ENCODE measurements at regions not wholly inside any gene's neighbourhood (a gene's known extent, or its start where the extent isn't known, plus 50 kb on each side); places are given as distances from the start of the nearest gene placed in this dataset.
A peak's percentile ranks its signal among the peaks of the same experiment; 100 is the strongest.

DNA sequence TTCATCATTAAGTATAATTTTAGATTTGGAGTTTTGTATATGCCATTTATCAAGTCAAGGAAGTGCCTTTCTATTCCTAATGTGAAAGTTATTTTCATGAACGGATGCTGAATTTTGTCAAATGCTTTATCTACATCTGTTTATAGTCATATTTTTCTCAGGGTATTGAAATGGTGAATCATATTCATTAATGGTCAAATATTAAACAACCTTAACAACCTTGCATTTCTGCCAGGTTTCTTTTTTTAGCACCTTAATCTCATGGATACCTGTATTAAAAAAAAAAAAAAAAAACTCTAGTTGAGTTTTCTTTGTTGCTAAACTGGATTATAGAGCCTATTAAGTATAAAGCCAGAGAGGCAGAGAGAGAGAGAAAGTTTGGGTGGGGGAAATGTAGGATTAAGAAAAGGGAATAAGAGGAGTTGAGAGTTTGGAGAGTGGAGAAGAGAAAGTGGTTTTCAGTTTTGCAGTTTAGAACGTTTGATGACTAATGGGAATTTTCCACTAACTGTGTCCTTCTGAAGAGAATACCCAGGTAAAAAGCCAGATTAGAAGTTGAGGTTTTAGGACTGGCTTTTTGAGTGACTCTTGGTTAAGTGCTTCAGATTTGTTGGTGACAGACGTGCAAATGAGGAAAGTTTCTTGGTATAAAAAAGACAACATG is 305.0 kb downstream of the HLX start:
- DNase-seq (ENCODE audit: low read depth in 1 of 2, low spot score in 1 of 2), result no peak

DNA sequence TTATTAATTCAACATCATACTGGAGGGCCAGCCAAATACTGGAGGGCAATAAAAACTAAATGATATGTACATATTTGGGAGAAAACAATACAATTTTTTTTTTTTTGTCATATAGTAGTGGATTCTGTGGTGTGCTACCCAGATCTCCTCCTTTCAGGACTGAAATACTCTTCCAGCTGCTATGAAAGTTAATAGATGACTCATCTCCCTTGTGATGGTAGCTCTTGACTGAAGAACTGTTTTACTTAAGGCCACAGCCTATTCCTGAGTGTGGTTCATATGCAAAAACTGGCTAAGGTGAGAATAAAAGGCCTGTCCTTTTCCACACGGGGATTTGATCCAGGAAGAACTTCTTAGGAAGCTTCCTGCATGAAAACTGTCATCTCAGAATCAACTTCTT is 307.9 kb downstream of the HLX start:
- no peak for DNase-seq (ENCODE audit: low read depth in 1 of 2, low spot score in 1 of 2)

DNA sequence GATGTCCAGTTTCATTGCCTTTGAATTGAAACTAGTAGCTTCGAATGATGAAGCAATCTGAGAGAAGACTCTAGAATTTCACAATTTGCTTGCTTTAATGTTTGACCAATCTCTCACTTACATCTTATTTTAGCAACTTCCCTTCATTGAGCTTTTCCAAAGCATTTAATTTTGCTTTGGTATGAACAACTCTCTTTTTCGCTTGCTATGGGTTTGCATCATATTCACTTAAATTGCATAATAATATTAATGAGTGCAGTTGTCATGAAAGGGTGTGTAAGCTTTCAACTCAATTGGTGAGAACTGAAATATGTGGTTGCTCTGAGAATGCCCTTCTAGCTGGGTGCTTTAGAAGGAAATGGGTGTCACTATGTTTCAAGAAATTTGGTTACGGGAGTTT is 309.2 kb downstream of the HLX start:
- no peak for DNase-seq (ENCODE audit: low read depth in 1 of 2, low spot score in 1 of 2)

DNA sequence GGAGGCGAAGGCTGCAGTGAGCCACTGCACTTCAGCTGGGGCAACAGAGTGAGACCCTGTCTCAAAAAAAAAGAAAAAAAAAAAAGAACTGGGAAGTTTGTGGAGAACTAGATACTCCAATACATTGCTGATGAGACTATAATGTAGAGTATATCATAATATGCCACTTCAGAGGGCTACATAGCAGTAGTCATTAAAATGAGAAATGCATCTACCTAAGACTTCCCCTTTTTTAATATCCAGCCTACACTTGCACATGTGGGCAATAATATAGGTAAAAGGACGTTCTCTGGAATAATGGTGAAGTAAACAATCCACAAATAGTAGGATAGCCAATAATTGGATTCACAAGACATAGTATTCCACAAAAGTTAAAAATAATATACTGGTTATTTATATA is 311.0 kb downstream of the HLX start:
- DNase-seq (ENCODE audit: low read depth in 1 of 2, low spot score in 1 of 2), result no peak

DNA sequence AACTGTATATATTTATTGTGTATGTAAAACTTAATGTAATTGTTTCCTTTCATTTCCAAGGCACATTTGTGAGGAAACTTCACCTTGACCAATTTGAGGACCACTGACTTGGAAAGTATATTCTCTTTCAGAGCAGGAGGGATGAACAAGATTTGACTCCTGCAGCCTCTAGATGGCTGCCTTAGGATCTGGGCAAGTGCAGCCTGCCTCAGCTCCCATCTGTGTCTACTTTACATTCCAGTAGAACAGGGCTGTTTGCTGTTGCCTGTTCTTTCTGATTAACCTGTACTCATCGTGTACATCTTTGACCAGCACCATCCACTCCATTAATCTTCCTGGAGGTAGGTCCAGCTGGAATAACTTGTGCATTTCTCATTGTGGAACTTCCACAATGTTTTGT is 312.8 kb downstream of the HLX start:
- DNase-seq (ENCODE audit: low read depth in 1 of 2, low spot score in 1 of 2), result no peak

DNA sequence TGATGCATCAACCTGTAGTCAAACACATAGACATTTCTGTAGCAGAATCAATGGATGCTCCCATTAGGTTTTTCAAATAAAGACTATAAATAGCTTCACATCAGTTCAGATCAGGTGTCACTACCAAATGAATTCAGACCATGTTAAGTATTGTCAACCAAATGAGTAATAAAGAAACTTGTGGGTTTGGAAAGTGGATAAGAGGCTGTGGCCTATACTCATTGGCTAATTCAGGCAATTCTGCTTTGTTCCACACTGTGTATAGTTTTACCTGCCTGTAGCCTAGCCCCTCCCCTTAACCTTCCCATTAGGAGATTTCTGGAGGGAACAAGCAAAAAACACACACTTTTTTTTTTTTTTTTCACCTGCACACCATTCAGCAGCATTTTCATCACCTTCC is 321.2 kb downstream of the HLX start:
- no peak for DNase-seq (ENCODE audit: low read depth in 1 of 2, low spot score in 1 of 2)

DNA sequence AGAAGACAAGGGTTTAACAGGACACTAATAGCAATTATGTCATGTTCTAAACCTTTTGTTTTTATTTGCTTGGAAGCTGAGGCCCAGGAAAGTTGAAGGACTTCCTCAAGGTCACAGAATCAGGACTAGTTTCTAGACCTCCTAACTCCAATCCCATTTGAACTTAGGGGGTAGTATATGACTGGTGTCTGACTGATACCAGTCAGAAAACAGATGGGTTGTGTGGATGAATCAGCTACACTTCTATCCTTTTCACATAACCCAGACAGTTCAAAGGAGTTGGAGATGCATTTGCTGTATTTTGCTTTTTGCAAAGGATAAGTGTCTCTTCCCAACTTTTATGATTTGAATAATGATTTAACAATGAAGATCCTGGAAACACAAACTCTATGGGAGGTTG is 322.5 kb downstream of the HLX start:
- DNase-seq (ENCODE audit: low read depth in 1 of 2, low spot score in 1 of 2), result no peak

DNA sequence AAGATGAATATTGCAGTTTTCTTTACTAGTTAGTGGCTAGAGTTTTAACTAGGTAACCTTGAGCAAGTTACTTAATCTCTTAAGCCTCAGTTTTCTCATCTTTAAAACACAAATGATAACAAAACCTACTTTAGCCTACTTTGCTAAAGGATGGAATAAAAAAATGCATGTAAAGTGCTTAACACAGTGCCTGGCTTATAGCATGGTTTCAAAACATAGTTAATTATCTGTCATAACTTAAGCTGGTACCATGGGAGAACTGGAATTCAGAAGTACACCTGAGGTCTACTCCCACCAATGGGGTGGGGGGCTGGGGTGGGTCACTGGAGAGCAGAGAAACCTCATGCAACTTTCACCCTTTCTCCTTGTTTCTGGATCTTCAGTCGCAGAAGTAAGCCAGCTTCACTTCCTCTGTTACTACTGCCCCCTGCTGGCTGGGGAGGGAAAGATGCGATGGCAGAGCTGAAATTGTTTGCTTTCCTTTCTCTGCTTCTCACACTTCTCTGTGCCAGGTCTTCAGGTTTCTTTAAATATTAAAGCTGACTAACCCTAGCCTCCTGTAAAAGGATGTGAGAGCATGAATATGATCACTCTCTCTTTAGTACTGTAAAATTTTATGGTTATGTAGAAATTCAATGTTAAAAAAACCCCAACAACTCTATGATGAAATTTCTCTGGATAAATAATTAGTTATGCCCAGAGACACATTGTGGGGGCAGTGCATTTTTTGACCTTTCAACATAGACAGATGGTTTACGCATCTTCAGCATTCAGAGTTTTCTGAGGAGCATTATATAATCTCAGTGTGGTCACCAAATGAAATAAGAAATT is 324.2 kb downstream of the HLX start:
- DNase-seq (ENCODE audit: low read depth in 1 of 2, low spot score in 1 of 2), result peak; percentile 5 to 26

DNA sequence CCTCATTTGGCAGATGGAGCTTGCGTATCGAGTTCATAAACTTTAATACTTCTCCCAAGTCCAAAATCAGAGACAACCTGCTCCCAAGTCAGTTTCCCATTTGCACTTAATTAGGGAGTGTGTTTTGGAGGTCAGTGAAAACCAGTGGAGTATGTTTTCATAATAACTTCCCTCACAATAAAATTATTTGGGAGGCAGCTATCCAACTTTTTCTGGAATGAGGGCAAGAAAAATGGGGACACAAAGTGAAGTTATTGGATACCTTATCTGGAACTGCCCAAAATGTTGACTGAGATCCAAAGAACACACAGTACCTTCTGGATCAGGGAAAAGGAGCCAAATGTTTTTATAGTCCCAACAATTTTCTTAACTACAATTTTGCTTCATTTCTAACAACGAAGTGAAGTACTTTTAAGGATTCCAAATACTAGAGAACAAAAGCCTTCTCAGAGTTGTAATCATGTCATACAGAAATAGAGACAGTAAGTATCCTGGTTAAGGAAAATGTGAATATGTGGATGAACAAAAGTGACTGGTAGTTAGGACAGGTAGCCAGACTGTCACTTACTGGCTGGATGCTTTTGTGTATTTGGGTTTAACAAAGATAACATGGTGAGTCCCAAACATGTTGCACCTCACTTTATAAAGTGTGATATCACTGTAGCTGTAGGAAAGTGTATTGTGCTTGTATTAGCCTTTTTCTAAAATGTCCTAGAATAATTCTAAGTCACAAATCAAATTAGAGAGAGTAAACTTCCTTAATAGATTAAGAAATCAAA is 325.0 kb downstream of the HLX start:
- no peak for DNase-seq (ENCODE audit: low read depth in 1 of 2, low spot score in 1 of 2)

DNA sequence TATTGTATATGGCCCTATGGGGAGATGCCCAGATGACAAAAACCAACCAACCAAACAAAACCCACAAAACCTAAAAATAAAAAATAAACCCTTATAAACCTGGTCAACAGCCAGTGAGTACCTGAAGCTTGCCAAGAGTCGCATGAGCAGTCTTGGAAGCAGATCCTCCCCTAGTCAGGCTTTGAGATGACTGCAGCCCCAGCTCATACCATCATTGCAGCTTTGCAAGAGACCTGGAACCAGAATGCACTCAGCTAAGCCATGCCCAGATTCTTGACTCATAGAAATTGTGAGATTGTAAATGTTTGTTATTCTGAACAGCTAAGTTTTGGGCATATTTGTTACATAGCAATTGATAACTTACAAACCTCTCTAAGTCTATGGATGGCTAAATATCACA is 326.8 kb downstream of the HLX start:
- no peak for DNase-seq (ENCODE audit: low read depth in 1 of 2, low spot score in 1 of 2)

DNA sequence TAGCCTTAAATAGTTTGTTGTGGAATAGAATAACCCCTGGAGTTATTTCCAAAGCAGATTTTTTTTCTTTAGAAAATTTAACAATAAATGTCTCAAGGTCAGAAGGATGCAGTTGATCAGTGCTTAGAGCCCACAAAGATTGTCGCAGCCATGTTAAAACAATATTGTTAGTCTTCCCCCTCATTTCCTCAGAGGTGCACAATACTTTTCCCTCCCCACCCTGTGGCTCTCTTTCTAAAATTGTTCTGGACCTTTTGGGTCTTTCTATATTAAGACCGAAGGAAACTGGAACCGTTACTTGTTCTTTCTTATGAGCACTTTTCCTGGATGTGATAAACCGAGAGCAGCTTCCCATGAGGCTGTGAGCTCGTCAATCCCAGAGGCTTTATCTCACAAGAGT is 333.7 kb downstream of the HLX start:
- no peak for DNase-seq (ENCODE audit: low read depth in 1 of 2, low spot score in 1 of 2)

DNA sequence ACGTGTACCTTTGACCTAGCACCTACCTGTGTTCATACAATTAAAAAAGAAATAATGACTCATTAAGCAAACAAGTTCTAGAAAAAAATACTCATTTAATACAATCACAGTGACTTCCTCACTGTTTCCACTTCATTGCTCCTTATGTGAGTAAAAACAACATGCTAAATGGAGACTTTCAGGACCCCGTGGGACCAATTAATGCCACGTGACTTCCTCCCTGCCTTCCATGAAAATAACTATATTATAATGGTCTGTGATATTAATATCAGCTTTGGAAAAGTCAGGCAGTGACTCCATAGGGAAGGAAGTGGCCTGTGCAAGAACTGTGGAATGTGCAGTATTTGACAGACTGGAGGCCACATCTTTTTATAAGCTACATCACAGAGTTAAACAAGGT is 337.8 kb downstream of the HLX start:
- no peak for DNase-seq (ENCODE audit: low read depth in 1 of 2, low spot score in 1 of 2)

DNA sequence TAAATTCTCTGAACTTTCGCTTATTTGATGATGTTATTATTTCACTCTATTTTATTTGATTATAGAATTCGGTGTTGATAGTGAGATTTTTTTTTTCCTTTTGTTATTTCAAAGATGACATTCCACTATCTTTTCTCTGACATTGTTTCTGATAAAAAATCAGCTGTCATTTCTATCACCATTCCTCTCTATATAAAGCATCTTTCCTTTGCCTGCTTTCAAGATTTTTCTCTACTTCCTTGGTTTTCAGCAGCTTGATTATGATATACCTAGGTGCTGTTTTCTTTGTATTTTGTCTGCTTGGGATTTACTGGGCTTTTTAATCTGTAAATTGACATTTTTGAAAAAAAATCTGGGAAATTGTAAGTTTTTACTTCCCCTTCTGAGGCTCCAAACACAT is 344.0 kb downstream of the HLX start:
- no peak for DNase-seq (ENCODE audit: low read depth in 1 of 2, low spot score in 1 of 2)

DNA sequence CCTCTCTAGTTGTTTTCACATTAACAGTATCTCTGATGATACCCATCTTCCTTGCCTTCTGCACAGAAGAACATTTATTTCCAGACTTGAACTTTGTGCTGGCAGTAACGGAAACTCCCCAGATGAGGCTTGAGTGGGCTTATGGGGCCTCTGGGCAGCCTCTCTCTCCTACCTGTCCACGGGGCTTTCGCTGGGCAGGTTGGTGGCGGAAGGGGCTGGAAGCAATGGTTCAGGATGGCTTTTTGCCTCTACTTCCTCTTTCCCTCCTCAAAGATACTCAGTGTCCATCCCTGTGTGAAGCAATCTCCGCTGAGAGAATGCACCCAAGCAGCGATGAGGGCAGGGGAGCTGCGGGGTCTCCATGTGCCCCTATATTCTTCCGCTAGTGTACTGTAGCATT is 348.2 kb downstream of the HLX start:
- DNase-seq (ENCODE audit: low read depth in 1 of 2, low spot score in 1 of 2), result no peak

DNA sequence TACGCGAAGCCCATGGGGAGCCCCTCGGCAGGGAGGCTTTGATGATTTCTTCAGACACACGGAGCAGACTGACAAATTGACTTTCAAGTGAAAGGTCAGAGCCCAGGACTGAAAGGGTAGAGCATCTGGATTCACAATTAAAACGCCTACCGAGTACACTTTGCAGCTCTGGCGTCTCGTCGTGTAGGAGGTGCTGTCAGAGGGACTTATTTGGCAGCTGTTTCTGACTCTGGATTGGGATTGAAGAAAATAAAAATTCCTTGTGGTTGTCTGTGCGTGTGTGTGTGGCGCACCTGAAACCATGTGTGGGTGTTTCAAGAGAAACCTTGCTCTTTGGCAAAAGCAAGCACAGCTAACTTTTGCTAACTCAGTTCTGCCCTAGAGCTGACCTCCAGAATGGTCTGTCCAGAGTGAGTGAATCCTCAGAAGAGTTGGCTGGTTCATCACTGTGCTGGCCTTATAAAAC is 348.7 kb downstream of the HLX start:
- no peak for DNase-seq (ENCODE audit: low read depth in 1 of 2, low spot score in 1 of 2)

DNA sequence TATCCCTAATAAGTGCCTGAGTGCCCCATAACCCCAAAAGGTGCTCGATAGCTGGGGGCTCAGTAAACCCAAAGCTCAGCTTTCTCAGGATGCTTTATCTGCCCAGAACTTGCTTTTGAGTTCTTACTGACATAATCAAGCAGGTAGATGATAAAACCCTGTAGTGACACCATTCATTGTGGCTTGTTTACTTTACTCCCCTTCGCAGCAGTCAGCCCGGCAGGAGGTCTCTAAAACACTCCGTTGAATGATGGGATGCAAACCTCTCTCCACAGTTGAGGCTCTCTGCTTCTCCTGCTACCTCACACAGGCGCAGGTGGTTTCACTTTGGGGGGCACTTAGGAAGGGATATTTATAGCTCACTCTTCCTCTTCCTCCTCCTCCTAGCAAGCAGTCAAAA is 349.4 kb downstream of the HLX start:
- DNase-seq (ENCODE audit: low read depth in 1 of 2, low spot score in 1 of 2), result no peak

DNA sequence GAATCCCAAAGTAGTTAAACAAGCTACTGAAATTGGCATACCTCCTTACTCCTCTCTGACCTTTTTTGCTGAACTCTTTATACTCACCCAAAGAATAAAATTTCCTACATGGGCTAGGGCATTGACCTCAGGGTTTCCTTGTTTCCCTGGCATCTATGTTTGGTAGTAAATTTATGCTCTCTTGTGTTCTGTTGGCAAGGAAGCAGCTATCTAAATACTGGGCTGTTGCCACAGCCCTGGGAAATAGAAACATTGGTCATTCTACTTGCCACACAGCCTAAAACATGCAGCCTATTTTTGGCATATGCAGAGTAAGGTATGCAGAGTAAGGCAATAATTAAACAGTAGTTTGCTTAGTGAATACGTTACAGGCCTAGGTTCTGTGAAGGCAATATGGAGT is 351.4 kb downstream of the HLX start:
- no peak for DNase-seq (ENCODE audit: low read depth in 1 of 2, low spot score in 1 of 2)

DNA sequence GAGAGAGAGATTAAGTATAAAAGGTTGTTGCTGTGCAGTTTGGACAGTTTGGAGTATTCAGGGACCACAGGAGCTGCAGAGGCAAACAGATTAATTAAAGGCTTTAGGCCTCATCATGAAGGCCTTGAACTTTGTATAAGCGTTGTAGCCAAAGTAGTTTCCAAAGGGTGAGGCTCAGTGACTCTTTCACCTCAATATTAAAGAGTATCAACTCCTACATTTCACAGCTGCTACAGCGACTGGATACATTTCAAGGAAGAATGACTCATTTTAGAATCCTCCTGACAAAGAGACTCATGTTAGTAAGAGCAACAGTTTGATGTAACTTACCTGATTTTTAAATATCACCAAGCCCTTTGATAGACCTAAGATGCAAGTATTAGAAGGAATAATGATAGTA is 355.5 kb downstream of the HLX start:
- DNase-seq (ENCODE audit: low read depth in 1 of 2, low spot score in 1 of 2), result no peak

DNA sequence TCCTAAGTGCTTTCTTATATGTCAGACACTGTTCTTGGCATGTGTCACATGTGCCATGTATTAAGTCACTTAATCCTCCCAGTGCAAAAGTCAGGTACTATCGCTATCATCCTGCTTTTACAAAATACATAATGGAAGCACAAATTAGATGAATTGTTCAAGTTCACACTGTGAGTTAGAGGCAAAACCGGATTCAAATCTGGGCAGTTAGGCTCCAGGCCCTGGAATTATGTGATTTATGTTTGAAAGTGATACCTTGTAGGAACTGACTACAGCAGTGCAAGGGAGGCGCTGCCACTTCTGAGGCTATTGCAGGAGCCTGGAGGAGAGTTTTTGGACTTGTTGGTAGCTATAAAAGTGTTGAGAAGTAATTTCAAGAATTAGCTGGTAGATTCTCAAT is 358.3 kb downstream of the HLX start:
- no peak for DNase-seq (ENCODE audit: low read depth in 1 of 2, low spot score in 1 of 2)

DNA sequence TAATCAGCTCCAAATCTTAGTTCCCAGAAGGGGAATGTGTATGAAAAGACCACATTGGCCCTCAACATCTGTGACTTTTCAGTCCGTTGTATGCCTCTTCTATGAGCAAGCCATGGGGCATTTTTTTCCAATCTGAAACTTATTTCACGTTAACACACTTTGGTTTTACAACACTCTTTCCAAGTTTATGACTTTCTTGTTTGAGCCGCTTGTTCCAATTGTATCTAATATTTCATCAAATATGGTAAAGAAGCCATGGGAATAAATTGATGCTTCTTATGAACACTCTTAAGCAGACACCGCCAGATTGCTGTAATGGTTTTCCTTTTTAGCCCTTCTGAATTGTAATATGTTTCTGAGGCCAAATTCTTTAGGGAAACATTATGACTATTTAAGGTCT is 359.9 kb downstream of the HLX start:
- no peak for DNase-seq (ENCODE audit: low read depth in 1 of 2, low spot score in 1 of 2)

DNA sequence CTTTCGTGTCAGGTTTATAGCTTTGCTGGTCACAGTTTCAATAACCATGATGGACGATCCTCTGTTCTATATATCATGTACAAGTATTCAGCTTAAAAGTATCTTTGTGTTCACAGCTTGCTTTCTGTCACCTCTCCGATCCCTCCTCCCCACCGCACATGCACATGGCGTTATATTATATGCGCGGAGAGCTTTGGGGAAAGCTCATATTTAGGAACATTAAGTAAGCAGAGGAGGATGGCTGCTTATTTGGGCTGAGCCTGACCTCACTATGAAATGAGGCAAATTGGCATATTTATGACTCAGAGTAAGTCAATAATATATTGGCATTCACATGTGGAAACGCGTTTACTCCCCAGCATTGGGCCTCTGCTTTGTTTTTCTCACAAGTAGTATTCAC is 360.5 kb downstream of the HLX start:
- DNase-seq (ENCODE audit: low read depth in 1 of 2, low spot score in 1 of 2), result no peak

DNA sequence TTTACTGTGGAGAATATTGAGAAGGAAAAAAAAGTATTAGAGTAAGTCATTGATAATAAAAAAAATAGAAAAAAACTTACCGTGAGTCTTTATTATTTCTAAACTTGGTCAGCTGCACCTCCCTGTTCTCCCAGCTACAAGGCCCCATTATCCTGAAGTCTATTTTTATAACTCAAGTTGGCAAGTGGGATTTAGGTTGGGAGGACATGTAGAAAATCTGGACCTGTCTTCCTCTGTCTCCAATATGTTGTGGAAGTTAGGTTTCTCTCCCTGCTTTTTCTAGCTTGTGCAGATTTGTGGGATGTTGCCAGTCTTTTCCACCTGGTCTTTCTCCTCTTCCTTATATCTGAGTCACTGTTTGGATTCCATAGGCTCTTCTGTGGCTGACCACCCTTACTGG is 361.4 kb downstream of the HLX start:
- DNase-seq (ENCODE audit: low read depth in 1 of 2, low spot score in 1 of 2), result no peak

Data from stimulated activated CD4-positive, alpha-beta T cell treated with anti-CD3 and anti-CD28 coated beads, Interleukin-15, amount 100 ng/mL, for 1 hour (primary cell).